SK-N-SH (cell line): ENCODE measurements at regions not wholly inside any gene's neighbourhood (a gene's known extent, or its start where the extent isn't known, plus 50 kb on each side); places are given as distances from the start of the nearest gene placed in this dataset.

Source experiments
- GATA2 ChIP-seq: sonication (generic); formaldehyde crosslinking; IDR thresholded peaks from 2 replicates; pipeline ENCODE4 v1.5.0; 2020; ENCODE audit warnings: mild to moderate bottlenecking, missing genetic modification reagents
- NFIC ChIP-seq: IDR thresholded peaks from 2 replicates; pipeline ENCODE4 v1.4.0; 2012; ENCODE audit warnings: borderline replicate concordance
- PBX3 ChIP-seq: IDR thresholded peaks from 2 replicates; pipeline ENCODE4; 2012

- TF ChIP-seq NFIC: no peak
- TF ChIP-seq GATA2 (CRISPR knock-in tag): no peak
- TF ChIP-seq PBX3: no peak
Observed at GRCh38 chr21:27164208-27165177, 197.6 kb upstream of the ADAMTS5 start.
